GM20431 (cell line): ENCODE measurements at regions not wholly inside any gene's neighbourhood (a gene's known extent, or its start where the extent isn't known, plus 50 kb on each side); places are given as distances from the start of the nearest gene placed in this dataset.

Experiments used
- in situ Hi-C: fragments of 300-500 bp; cut with MseI, MboI; formaldehyde crosslinking; loops from one replicate; pipeline ENCODE4 v1.15.0; 2020; ENCODE audit warnings: low sequenced_read_pairs; ENCODE audit not compliant: unreplicated experiment

- in situ Hi-C loops, result no loop called here
Observed at GRCh38 chr15:93206893-93207292, 117.9 kb upstream of the RGMA start.

- in situ Hi-C loops, result no loop called here
Observed at GRCh38 chr15:93205413-93205812, 116.4 kb upstream of the RGMA start.

GRCh38 chr15:93203036-93203435 lies 114.0 kb upstream of the RGMA start:
- in situ Hi-C loops, result no loop called here

GRCh38 chr15:93202405-93202804 lies 113.4 kb upstream of the RGMA start:
- in situ Hi-C loops, result no loop called here

GRCh38 chr15:93201940-93202339 lies 112.9 kb upstream of the RGMA start:
- in situ Hi-C loops, result no loop called here

DNA sequence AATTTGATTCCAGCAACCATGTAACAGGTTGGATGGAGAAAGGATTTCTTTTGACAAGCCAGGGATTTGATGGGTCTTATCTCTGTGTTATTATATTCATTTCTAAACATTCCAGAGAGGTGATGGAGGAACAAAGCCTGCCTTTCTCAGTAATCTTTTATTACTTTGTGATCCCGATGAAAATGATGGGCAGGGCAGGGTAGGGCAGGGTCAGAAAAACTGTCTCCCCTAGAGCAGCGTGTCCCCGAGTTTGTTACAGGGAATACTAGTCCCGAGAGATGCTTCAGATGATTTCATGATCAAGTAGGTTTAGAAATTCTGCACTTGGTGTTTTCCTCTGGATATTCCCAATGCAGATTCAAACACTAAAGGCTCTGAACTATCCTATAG lies 111.8 kb upstream of the RGMA start:
- in situ Hi-C loops, result no loop called here

DNA sequence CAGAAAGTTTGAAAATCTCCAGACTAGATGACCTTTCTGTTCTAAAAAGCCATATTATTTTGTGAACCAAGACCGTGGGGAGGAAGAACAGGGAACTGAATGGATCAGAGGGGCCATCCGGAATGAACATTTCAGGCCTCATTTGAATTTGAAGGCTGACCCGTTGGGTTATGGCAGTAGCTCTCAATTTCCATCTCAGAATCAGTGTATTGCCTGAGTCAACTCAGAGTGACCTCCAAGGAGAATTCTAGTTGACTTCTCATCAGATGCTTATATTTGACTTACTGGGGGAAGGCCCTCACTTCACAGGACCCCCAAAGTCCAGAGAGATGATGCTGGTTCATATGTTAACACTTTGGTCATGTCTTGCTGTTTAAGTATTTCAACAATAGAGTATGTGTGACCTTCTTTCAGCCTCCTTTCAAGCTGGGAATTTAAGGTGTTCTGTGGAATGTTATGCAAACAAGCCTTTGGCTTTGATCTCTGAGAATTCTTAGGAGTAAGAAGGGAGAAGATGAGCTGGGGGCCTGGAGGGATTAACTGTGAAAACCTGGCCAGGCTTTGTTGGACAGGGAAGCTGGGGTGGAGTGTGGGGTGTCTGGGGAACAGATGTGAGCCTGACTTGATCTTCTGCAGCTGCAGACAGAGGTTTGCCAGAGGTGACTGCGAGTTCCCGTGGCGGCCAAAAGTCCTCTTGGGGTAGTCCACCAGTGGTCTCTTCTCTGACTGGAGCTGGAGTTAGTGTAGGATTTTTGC lies 111.2 kb upstream of the RGMA start:
- in situ Hi-C loops, result no loop called here

- in situ Hi-C loops, result no loop called here
Observed at GRCh38 chr15:93196135-93196670, 107.2 kb upstream of the RGMA start.

- in situ Hi-C loops, result no loop called here
Observed at GRCh38 chr15:93195109-93195508, 106.1 kb upstream of the RGMA start.

- in situ Hi-C loops, result no loop called here
Observed at GRCh38 chr15:93190238-93190637, 101.2 kb upstream of the RGMA start.

DNA sequence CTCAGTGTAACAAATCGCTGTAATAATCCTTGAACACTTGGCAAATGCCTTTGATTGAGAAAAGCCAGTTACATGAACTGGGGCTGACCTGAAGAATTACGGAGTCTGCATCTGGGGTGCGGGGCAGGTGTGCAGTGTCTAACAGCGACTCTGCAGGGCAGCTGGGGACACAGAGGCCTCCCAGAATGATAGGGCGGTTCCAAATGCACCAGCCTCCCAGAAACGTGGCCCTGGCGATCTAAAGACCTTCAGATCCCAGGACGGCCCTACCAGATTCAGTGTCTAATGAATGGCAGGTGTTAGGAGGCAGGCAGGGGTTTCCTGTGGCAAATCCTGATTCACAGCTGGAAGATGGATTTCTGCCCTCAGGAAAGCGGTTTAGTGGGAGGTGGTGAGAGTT lies 100.5 kb upstream of the RGMA start:
- in situ Hi-C loops, result no loop called here

GRCh38 chr15:93188236-93188635 lies 99.2 kb upstream of the RGMA start:
- in situ Hi-C loops, result no loop called here

- in situ Hi-C loops, result no loop called here
Observed at GRCh38 chr15:93185796-93186195, 96.8 kb upstream of the RGMA start.

DNA sequence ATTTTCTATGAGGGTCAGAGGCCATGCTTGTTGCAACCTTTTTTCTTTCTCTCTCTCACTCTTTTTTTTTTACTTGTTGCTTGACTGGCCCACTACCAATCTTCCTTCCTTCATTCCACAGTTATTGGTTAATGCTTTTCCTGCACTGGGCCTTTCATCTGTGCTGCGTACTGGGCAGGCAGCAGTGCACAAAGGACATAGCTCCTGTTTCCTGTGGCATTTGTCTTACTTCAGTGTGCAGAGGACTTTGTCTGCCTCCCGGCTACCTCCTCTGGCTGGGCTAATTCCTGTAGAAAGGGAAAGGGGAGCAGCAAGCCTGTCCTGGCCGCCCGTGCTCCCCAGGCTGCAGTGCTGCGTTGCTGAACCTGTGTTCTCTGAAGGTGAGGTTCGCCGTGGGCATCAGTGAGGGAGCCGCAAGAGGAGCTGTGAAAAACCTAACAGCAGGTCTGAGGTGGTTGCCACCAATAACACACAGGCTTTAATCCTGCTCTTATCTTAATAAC lies 93.7 kb upstream of the RGMA start:
- in situ Hi-C loops, result no loop called here

- in situ Hi-C loops, result no loop called here
Observed at GRCh38 chr15:93180656-93181055, 91.6 kb upstream of the RGMA start.

DNA sequence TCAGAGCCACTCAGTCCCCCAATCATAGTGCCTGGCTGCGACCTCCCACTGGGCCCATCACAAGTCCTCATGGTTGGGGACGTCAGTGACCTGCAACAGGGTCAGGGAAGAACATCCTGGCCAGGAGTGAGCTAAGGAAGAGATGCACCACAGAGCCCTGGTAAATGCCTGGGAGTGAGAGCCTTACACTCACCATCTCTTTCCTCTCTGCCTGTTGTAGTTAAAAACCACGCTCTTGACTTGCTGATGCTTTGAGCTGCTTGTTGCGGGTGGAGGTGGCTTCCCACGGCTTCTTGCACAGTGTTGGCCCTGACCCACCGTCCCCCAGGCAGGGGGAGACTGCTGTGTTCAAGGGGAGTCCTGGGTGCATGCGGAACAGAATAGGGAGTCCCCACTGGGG lies 91.1 kb upstream of the RGMA start:
- in situ Hi-C loops, result no loop called here

- in situ Hi-C loops, result no loop called here
Observed at GRCh38 chr15:93179700-93180102, 90.7 kb upstream of the RGMA start.

- in situ Hi-C loops, result no loop called here
Observed at GRCh38 chr15:93179072-93179471, 90.1 kb upstream of the RGMA start.

- in situ Hi-C loops, result no loop called here
Observed at GRCh38 chr15:93178371-93178770, 89.4 kb upstream of the RGMA start.

GRCh38 chr15:93176065-93176464 lies 87.1 kb upstream of the RGMA start:
- in situ Hi-C loops, result no loop called here

DNA sequence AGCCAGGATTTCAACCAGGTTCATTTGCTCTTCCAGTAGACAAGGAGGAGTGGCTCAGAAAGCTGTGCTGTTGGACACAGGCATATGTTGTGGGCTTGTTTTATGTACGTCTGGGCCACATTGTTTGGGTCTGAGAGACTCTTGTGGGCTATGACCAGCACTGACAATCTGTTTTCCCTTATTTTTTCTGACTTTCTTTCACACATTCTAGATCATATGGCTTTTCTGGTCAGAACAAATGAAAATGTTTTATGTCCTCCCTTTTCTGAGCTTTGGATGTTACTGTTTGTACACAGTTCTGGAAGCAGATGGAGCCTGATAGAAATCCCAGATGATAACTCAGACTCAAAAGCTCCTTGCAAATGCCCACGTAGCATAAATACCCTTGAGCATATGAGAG lies 85.8 kb upstream of the RGMA start:
- in situ Hi-C loops, result no loop called here

DNA sequence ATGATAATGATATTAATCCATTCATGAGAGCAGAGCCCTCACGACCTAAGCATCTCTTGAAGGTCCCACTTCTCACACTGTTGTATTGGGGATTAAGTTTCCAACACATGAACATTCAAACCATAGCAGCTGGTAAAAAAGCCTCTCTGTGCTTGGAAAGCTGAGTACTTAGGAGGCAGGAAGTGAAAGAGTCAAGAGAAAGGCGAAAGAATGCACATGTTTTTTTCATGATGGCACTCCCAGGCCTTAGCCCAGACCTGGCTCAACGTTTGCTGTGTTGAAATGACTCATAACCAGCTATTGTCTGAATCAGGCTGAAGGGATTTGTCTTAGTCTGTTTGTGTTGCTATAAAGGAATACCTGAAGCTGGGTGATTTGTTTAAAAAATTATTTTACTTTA lies 84.4 kb upstream of the RGMA start:
- in situ Hi-C loops, result no loop called here
